Activated CD4-positive, alpha-beta T cell treated with anti-CD3 and anti-CD28 coated beads, Interleukin-2, amount 50 U/mL, for 16 hours (primary cell): ENCODE measurements at regions not wholly inside any gene's neighbourhood (a gene's known extent, or its start where the extent isn't known, plus 50 kb on each side); places are given as distances from the start of the nearest gene placed in this dataset.
"Not testable (repeated sequence)": the region's sequence is repeated elsewhere in the genome, so short reads cannot be mapped to it uniquely, and the experiment has no call there.

Experiments used
- DNase-seq: peaks from one replicate; pipeline ENCODE4 v3.0.0-alpha.2; 2020

DNA sequence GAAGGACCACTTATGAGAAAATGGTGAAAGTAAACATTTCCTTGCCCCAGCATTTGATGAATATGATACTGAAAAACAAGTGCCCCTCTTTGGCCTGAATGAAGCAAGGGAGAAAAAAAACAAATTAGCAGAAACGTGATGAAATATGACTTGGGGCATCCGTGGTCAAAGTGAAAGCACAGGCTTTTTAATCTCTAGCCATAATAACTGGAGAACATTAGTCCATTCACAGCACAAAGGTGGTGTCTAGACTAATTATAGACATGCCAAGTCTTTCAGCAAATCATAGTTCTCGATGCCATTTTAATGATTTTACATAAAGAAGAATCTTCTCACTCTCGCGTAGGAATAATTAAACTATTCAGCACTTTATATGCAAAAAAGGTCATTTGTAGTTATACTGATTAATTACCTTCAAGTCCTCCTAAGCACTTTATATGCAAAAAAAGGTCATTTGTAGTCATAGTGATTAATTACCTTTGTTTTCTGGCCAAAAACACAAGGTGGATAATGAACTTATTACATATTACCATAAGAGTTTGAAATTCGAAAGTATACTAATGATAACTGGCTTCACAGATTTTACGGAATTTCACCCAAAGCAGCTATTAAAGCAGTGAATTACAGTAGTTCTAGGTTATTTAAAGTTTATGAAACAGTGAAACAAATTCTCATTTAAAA is 121.6 kb downstream of the ZNF22 start:
- DNase-seq = not testable (repeated sequence)

GRCh38 chr10:45135443-45136198 is 134.9 kb downstream of the ZNF22 start:
- DNase-seq = no peak

- DNase-seq = no peak
Measured at GRCh38 chr10:45136256-45136655, 135.5 kb downstream of the ZNF22 start.

DNA sequence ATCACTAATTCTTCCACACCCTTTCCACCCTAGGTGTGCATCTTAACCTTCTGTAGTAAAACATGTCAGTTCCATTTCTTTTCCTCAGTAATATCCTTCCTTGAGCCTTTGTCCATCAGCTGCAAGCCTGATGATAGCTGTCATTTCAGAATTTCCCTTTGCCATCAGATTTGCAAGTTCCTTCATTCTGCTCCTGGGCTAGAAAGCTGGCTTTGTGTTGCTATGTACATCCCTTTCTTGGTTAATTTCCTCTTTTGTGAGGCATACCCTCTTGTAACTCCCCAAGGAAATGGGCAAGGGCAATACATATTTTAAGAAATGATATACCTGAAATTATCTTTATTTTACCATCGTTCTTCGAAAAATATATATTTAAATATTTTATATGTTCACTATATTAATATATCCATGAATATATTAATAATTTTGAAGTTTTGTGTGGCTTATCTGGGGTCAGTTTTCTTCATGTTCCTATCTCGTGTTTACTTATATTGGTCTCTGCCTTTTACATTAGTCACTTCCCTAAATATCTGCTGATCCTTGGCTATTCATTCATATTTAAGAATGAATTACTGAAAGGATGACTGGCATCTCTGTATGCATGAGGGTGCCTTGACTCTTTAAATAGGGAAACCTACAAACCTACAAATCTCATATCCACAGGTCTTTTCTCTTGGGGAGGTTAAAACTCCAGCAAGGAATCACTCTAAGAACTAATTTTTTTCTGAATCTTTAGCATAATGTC is 143.8 kb downstream of the ZNF22 start:
- no peak for DNase-seq

GRCh38 chr10:45145143-45145542 is 144.4 kb downstream of the ZNF22 start:
- DNase-seq = not testable (repeated sequence)

GRCh38 chr10:45147000-45147399 is 146.3 kb downstream of the ZNF22 start:
- DNase-seq = no peak

DNA sequence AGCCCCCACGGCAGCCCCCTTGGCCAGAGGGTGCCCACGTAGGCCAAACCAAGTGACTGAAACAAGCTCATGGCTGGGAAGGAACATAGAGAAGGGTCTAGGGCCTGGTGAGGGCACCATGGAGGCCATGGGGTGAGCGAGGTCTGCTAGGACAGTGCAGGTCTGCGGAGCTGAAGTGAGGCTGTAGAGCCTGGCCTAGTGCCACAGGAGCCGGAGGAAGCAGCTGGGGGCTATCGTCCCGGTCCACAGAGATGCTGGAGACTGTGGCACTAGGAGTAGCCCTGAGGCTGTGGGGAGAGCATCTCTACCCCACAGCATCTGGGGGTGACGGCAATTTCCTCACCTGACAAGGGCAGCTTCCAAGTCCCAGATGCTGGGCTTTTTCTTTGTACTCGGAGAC is 150.3 kb downstream of the ZNF22 start:
- no peak for DNase-seq

- DNase-seq = no peak
Measured at GRCh38 chr10:45151467-45152214, 150.9 kb downstream of the ZNF22 start.

GRCh38 chr10:45152726-45153125 is 152.0 kb downstream of the ZNF22 start:
- DNase-seq = no peak

DNA sequence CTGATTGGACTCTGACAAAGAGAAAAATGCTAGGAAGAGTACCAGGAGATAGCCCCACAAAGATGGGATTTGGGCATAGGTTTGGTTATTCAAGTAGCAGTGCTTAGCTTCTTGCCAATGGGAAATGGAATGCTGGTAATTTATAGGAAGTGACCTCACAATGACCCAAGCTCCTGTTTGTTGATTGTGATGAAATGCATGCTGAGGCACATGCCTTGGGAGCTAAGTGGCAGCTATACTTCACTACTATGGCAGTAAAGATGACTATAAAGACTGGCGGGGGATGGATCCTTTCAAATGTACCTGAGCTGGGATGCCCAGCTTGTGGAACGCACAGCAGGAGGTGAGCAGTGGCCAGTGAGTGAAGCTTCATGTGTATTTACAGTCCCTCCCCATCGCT is 153.8 kb downstream of the ZNF22 start:
- DNase-seq = no peak

DNA sequence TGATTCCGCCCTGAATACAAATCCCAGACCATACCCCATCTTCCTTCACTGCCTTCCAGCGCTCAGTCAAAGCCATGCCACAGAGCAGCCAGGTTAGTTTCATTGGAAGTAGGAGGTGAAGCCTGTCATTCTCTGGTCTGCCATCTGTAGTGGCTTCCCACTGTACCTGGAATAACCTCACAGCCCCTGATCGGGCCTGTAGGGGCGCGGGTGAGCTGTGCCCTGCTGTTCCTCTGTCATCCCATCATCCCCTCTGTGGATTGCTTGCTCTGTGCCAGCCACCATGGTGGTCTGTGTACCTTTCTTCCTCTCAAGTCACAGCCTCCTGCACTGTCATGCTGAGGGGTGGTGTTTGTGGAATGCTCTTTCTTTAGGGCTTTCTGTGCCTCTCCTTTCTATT is 155.1 kb downstream of the ZNF22 start:
- no peak for DNase-seq

- DNase-seq = no peak
Measured at GRCh38 chr10:45160271-45160670, 155.1 kb downstream of the OR13A1 start.

DNA sequence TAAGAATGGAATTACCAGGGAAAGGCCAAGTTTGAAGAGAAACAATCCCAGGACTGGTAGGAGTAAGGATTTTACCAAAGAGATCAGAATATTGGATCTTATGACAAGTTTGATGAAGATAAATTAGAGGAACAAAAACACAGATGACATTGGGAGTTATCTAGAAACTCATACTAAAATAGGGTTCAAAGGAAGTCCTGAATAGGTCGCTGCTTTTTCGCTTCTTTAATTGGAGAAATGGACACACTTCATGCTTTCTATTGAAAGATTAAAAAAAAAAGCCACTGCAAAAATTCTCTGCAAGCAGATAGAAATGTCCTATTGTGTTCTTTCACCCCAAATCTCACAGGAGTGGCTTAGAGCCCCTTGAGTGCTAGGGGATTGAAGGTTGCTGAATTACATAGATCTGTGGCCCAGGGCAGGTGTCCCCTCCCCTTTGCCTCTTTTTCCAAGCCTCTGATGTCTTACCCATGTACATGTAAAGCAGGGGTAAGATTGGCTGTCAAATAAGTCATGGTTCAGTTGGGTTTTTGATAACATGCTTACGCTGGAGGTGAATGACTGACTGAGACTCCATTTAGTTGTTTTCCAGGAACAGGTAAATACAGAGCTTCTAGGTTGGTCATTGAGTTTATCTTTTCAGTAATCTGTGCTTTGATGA is 152.0 kb downstream of the OR13A1 start:
- DNase-seq = no peak

DNA sequence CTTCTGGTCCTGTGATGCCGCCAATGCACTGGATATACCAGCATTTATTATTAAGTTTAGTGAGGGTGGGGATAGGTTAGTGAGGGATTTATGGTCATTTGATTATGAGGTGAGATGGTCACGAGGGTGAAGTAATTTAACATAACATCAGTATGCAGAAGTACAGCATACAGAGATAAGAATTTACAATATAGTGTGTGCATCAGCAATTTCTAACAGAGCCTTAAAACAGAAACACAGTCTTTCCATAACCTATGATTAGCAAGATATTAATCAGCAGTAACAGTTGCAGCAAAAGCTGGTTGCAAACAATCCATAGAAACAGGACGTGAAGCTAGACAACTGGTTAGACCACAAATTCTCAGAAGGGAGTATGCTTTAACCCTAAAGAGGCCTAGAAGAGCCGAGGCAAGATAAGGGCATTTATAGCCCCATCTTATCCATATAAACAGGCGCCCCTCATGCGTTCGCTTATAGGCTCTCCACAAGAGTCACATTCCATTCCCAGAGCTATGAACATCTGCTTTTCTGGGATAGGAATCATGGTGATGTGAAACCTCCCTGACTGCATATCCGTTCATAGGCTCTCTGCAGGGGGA is 139.8 kb downstream of the OR13A1 start:
- not testable (repeated sequence) for DNase-seq

DNA sequence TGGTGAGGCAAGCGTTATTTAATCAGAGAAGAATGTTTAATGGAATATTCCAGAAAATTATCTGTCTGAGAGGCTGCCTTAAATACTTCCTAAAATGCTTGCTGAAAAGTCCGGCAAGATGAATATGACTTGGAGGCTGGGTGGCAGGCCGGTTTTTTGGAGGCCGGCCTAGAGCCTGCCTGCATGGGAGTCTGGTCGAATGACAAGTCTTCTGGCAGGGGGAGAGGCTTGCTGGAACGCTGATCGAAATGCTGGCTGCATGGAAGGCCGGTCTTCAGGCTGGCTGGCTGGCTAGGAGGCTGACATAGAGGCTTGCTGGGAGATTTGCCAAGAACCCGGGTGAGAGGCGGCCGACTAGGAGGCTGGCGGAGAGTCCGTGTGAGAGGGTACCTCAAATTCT is 135.7 kb downstream of the OR13A1 start:
- DNase-seq = no peak

GRCh38 chr10:45180507-45180906 is 134.9 kb downstream of the OR13A1 start:
- DNase-seq = no peak

DNA sequence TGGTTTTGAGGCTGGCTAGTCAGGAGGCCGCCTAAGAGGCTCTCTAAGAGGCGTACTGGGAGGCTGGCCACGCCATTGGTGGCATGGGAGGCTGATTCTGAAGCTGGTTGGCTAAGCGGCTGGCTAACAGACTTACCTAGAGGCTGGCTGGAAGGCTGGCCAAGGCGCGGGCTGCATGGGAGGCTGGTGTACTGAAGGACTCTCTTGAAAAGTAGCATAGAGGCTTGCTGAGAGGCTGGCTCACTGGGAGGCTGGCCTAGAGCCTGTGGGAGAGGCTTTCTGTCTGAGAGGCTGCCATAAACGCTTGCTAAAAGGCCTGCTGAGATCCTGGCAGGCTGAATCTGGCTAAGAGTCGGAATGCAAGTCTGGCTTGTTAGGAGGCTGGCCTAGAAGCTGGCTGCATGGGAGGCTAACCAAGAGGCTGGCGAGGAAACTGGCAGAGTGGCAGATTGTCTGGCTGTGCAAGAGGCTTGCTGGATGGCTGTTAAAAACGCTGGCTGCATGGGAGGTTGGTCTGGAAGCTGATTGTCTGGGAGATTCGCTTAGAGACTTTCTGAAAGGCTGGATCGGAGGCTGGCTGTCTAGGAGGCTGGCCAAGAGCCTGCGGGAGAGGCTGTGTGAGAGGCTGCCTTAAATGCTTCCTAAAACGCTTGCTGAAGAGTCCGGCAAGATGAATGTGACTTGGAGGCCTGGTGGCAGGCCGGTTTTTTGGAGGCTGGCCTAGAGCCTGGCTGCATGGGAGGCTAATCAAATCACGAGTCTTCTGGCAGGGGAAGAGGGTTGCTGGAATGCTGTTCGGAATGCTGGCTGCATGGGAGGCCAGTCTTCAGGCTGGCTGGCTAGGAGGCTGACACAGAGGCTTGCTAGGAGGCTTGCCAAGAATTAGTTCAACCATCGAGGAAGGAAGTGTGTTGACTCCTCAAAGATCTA is 134.2 kb downstream of the OR13A1 start:
- no peak for DNase-seq

GRCh38 chr10:45183174-45183573 is 132.2 kb downstream of the OR13A1 start:
- no peak for DNase-seq

DNA sequence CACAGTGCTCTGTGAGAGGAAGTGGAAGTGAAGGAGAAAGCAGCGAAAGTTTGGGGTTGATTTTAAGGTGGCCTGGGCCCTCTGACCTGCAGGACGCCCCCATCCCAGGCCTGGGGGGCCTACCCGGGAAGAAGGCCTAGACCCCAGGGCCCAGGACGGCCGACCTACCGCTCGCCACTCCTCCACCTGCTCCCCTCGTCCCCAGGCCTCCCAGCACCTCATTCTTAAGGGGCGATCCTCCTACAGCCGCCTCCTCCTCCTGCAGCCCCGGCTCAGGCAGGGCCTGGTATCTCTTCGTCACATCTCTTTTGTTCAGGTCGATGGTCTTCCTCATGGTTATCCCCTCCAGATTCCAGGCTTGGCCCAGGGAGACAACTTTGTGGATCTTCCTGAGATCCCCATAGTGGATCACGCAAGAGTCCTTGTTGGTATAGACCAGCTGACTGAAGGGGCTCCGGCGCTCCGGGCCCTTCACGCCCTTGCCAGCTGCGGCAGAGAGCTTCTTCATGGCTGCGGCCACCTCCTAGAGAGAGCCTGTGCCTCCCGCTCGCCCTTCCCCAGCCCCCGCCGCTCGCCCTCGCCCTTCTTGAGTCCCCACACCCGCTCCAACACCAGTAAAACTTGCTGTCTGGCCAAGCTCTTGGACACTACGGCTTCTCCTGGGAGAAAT is 117.5 kb downstream of the OR13A1 start:
- DNase-seq = no peak

GRCh38 chr10:45198486-45199204 is 116.8 kb downstream of the OR13A1 start:
- DNase-seq = no peak
